ENCODE measurements at regions not wholly inside any gene's neighbourhood (a gene's known extent, or its start where the extent isn't known, plus 50 kb on each side); places are given as distances from the start of the nearest gene placed in this dataset.

DNA sequence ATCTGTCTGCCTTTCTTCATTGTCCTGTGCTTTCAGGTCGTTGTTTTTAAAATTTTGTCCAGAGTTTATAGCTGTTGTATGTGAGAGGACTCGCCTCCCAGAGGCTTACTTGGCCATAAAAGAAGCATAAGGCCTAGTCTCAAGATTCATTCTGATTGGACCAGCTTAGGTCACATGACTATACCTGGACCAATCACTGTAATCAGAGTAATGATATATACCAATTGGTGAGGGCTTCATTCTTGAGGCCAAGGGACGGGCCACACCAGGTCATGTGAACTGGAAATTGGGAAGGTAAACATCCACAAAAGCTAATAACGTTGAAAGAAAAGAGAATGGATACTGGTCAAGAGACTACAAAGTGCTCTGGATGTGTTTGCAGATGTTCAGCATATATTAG, 141.4 kb upstream of the SULF2 start:
- TF ChIP-seq POLR2A (IDR thresholded peaks at IDR 0.05) (no peak), POLR2AphosphoS5 (IDR thresholded peaks at IDR 0.05; ENCODE audit: insufficient read depth in 1 of 2, low read depth in 1 of 2) (no peak)
- TF ChIP-seq, protein P1, sequence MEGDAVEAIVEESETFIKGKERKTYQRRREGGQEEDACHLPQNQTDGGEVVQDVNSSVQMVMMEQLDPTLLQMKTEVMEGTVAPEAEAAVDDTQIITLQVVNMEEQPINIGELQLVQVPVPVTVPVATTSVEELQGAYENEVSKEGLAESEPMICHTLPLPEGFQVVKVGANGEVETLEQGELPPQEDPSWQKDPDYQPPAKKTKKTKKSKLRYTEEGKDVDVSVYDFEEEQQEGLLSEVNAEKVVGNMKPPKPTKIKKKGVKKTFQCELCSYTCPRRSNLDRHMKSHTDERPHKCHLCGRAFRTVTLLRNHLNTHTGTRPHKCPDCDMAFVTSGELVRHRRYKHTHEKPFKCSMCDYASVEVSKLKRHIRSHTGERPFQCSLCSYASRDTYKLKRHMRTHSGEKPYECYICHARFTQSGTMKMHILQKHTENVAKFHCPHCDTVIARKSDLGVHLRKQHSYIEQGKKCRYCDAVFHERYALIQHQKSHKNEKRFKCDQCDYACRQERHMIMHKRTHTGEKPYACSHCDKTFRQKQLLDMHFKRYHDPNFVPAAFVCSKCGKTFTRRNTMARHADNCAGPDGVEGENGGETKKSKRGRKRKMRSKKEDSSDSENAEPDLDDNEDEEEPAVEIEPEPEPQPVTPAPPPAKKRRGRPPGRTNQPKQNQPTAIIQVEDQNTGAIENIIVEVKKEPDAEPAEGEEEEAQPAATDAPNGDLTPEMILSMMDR (IDR thresholded peaks at IDR 0.05): no peak
